ENCODE measurements at regions not wholly inside any gene's neighbourhood (a gene's known extent, or its start where the extent isn't known, plus 50 kb on each side); places are given as distances from the start of the nearest gene placed in this dataset.
"Not testable (repeated sequence)": the region's sequence is repeated elsewhere in the genome, so short reads cannot be mapped to it uniquely, and the experiment has no call there.

DNA sequence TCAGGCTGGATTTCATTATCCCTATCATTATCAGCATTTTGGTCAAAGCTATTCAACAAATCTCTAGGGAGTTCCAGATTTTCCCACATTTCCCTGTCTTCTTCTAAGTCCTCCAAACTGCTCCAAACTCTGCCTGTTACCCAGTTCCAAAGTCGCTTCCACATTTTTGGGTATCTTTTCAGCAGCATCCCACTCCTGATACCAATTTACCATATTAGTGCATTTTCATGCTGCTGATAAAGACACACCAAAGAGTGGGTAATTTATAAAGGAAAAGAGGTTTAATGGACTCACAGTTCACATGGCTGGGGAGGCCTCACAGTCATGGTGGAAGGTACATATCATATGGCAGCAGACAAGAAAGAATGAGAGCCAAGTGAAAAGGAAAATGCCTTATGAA is 132.8 kb upstream of the SLC7A11 start:
- no peak for ATAC-seq
- intact Hi-C loops (cut with DNase I, micrococcal nuclease): no loop called here
- DNase-seq: no peak

DNA sequence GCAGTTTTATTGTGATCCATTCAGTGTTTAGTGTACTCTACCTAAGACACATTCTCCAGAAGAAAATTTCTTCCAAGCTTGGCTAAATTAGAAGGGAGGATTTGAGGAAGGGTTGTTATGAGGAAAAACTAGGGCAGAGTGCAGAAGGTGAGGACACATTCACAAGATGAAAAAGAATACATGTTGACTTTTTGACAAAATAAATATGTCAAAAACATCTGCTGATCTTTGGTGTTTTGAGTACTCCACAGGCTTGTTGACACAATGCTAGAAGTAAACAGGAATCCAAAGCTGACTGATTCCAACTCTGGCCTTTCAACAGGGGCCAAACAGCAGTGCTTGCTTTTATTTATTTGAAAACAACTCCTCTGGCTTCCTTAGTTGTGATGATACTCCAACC is 125.8 kb upstream of the SLC7A11 start:
- intact Hi-C loops (cut with DNase I, micrococcal nuclease): no loop called here
- ATAC-seq (no peak), DNase-seq (no peak)

DNA sequence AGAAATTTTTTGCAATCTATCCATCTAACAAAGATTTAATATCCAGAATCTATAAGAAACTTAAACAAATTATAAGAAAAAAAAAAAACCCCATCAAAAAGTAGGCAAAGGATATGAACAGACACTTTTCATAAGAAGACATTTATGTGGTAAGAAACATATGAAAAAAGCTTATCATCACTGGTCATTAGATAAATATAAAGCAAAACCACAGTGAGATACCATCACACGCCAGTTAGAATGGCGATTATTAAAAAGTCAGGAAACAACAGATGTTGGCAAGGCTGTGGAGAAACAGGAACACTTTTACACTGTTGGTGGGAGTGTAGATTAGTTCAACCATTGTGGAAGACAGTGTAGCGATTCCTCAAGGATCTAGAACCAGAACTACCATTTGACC is 110.3 kb upstream of the SLC7A11 start:
- intact Hi-C loops (cut with DNase I, micrococcal nuclease); DNase-seq; ATAC-seq: not testable (repeated sequence)

DNA sequence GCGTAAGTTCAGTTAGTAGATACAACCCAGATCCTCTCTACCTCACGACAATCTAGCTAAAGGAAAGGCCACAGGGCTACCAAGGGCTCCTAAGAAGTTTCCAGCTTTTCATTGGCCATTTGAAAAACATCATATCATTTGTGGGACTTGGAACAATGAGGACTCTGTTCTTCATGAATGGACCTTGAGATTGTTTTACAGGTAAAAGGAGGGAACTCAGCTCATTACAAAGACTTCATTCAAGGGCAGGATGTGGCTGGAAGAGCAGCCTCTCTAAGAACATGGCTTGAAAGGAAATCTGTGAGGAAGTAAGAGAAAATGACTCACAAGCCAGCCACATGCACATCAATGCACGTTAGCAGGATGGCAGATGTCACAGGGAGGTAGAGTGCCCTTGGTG is 105.9 kb upstream of the SLC7A11 start:
- ATAC-seq (peak; percentile 79), DNase-seq (no peak)
- intact Hi-C loops (cut with DNase I, micrococcal nuclease): no loop called here

DNA sequence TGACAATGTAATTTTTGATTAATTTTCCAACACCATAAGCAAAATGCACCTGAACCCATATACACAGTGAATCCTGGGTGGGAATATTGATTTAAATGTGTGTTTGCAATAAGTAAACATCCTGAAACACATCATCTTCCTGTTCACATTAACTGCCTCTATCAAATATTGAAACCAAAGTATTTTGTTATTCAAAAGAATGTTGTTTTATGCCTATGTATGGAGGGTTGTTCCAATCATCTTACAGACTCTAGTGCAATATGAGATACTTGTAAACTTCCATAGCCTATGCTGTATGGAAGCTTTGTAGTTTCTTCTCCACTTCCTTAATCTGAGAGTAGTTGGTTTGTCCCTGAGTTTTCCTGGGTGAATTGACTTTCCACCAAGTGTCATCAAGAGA is 105.4 kb upstream of the SLC7A11 start:
- intact Hi-C loops (cut with DNase I, micrococcal nuclease): no loop called here
- ATAC-seq (peak; percentile 45), DNase-seq (no peak)

DNA sequence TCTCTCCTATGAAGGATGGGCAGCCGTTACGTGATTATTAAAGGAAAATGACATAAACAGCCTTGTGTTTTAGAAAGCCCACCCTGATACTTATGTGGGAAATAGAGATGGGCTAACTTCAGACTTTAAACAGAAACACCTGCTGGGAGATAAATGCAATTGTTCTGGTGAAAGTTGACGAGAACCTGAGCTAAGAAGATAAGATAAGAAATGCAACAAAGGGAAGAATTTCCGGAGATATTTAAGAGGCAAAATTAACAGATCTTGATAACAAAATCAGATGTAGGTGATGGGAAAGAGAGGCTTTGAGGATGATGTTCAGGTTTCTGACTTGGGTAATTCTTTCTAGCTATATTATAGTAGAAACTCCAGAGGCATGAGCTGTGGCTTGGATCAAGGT is 102.7 kb upstream of the SLC7A11 start:
- ATAC-seq (no peak), DNase-seq (no peak)
- intact Hi-C loops (cut with DNase I, micrococcal nuclease): no loop called here

DNA sequence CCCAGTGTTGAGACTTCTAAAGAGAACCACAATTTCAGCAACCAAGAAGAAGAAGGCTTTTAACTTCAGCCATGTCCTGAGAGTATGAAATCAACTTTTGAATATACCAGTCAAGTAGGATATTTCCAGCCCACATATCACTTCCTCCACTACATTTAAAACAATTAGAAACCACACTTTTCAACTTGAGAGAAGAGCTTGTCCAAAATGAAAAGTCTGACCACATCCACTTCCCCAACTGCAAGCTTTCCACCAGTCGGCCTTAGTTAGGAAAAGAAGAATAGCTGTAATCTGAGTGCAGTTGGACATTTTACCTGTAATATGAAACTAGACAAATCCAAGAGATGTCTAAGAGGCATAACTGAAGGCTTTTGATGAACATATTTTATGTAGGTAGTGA is 101.9 kb upstream of the SLC7A11 start:
- intact Hi-C loops (cut with DNase I, micrococcal nuclease): no loop called here

DNA sequence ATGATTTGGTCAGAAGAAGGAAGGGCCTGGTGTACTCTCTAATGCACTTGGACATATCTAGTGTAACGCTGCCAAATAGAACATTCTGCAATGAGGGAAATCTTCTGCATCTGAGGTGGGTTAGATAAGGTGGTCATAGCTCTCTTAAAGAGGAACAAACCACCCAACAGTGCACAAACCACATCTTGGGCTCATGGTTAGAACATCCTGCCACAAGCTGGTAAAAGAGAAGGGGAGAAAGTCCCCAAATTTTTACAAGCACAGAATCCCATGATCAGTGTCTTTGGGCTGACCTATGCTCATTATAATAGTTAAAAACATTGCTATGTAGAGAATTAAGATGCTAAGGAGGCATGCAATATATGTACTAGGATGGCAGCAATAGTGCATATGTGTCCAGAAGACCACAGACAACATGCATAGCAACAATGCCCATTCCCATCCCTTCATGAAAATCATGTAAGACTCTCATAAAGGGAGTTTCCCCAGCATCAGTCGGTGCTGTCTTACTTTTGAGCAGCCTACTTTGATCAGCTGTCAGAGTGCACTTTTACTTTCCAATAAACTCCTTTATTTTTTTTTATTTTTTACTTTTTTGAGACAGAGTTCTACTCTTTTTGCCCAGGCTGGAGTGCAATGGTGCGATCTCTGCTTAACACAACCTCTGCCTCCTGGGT is 99.7 kb upstream of the SLC7A11 start:
- intact Hi-C loops (cut with DNase I, micrococcal nuclease): no loop called here
- DNase-seq (no peak), ATAC-seq (no peak)

More for the DNA sequence above, 101.9 kb upstream of the SLC7A11 start:
- ATAC-seq (no peak), DNase-seq (no peak)

DNA sequence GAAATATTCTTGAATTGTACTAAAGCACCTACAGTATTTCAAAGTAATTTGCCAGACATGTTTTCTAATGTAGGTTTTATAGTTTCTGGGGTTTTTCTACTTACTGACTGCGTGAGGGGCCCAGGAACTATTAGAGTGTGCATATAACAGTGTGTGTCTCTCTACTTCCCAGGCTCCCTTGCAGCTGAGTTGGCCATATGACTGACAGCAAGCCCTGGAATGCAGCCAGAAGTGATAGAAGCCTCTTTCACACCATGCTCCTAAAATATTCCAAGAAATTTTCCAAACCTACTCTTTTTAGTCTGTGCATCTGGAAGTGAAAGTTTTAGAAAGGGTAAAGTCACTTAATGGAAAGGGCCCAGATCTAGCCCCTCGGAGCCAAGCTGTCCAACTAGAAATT is 96.7 kb upstream of the SLC7A11 start:
- ATAC-seq (no peak), DNase-seq (no peak)
- intact Hi-C loops (cut with DNase I, micrococcal nuclease): no loop called here

DNA sequence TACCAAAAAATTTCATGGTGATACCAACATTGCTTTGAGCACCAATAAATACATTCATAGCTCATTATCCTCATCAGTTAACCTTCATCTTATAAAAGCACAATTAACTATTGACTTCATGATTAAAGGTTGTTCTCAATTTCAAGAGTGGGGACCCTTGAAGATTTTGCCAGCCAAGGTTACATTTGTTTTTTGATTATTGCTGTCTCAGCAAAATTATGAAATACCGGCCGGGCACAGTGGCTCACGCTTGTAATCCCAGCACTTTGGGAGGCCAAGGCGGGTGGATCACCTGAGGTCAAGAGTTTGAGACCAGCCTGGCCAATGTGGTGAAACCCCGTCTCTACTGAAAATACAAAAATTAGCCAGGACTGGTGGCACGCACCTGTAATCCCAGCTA is 96.1 kb upstream of the SLC7A11 start:
- intact Hi-C loops (cut with DNase I, micrococcal nuclease); DNase-seq; ATAC-seq: not testable (repeated sequence)

DNA sequence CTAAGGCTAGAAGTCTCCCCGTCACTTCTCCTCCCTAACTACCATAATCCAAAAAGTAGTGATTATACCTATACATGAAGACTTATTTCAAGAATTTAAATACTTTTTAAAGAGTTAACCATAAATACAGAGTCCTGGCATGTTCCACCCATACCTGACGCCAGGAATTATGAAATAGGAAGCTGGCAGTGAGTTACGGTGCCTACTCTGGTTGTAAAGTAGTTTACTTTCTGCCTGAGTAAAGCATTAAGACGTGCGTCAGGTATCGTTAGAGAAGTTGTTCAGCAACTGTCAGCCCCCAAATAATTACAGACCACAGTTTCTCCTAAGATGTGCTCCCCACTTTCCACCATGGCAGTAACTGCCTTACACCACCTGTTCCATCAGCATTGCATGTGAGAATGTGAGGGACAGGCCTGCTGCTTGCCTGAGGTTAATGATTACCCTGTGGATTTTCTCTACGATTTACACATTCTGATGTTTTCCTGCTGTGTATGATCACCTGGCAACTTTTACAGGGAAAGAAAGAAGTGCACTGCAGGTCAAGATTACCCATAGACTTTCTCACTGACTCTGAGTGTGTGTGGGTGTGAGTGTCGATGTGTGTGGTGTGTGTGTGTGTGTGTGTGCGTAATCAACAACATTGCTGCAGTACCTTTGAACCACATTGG is 92.3 kb upstream of the SLC7A11 start:
- DNase-seq (peak; percentile 21 to 42), ATAC-seq (peak; percentile 94)
- intact Hi-C loops (cut with DNase I, micrococcal nuclease): no loop called here

DNA sequence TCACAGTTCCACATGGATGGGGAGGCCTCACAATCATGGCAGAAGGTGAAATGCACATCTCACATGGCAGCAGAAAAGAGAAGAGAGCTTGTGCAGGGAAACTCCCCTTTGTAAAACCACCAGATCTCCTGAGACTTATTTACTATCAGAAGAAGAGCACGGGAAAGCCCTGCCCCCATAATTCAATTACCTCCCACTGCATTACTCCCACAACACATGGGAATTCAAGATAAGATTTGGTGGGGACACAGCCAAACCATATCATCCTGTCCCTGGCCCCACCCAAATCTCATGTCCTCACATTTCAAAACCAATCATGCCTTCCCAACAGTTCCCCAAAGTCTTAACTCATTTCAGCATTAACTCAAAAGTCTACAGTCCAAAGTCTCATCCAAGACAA is 90.3 kb upstream of the SLC7A11 start:
- ATAC-seq; DNase-seq; intact Hi-C loops (cut with DNase I, micrococcal nuclease): not testable (repeated sequence)

DNA sequence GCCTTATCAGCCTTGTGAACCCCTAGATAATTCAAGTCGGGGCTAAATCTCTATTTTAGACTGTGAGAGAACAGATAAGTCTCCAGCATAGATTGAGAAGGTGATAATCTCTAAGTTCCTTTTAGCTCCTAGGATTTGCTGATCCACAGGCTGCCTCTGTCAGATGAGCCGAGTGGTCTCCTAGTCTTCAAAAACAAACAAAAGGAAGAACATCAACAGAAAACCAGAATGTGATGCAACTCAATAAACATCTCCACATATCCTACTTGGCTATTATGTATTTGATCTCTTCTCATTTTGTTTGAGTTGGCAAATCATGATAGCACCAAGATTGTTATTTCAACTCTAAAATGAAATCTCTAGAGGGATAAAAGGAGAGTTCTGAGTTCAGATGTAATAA is 88.4 kb upstream of the SLC7A11 start:
- ATAC-seq: no peak
- intact Hi-C loops (cut with DNase I, micrococcal nuclease): no loop called here
- no peak for DNase-seq

DNA sequence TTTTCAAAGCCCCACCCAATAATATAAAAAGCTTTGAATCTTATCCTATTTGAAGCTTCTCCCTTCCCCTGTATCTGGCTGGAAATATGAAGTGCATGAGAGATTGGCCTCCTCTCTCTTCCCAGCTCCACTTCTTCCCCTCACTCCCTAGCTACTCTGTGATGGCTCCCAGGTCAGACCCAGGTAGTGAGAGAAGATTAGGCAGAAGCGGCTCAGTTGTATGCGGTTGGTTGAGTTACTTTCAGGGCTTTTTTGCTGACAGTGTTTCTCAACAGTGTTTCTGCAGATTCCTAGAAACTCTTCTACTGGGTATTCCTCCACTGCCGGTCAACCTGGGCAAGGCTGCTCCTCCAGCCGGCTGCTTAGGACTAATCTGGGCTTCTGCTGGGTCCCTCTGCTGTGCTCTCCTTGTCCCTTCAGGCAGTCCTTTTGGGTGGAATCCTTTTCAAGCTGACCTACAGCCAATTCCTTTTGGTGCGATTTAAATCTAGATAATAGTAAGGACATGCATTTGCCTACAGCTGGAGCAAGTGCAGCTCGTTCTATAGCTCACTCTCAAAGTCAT is 87.4 kb upstream of the SLC7A11 start:
- intact Hi-C loops (cut with DNase I, micrococcal nuclease): no loop called here
- ATAC-seq (no peak), DNase-seq (no peak)

DNA sequence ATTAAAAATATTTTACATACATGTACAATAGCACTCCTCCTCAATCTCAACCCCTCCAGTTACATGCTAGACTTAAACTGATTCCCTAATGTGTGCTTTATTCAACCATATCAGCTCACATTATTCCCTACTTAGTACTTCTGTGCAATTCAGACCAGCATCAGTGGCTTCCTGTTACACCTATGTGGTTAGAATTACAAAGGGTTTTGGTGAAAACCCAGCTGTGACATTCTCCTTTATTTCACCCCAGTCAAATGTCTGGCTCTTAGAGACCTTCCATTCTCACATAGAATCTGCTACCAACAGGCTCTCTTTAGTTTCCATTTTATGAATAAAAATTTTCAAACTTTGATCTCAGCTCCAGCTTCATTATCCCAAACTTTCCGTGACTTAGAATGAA is 85.2 kb upstream of the SLC7A11 start:
- intact Hi-C loops (cut with DNase I, micrococcal nuclease): no loop called here
- DNase-seq (no peak), ATAC-seq (no peak)

DNA sequence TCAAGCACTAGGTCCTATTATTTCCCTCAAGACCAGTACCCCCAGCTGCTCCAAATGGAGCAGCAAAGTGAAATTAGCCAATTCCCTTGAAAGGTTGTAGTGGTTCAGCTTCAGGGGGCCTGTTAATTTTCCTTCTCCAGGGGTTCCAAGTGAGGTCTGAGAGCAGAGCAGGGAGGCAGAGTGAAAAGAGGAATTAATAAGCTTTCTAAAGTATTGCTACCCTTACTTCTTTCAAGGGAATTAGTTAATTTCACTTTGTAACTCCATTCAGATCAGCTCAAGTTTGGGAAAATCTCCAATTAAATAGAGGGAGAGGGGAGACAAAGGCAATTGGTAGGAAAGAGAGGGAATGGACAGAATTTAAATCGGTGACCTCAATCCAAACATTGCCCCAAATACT is 78.7 kb upstream of the SLC7A11 start:
- DNase-seq (no peak), ATAC-seq (no peak)
- intact Hi-C loops (cut with DNase I, micrococcal nuclease): no loop called here

DNA sequence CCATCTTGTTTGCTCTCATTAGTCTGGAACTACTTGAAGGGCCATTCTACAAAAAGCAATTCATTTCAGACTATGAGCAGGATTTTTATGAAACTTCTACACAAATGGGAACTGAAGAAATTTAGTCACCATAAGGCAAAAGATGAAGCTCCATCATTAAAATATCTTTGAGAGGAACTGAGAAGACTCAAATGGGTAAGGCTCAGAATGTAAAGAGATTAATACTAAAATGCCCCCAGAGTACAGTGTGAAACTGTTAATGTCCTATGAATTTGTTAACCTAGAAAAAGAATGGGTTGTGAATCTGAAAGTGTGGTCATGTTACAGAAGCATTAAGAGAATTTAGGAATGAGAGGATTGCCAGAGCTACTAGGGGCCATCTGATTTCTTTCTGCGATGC is 77.9 kb upstream of the SLC7A11 start:
- no peak for DNase-seq
- intact Hi-C loops (cut with DNase I, micrococcal nuclease): no loop called here
- ATAC-seq: no peak

DNA sequence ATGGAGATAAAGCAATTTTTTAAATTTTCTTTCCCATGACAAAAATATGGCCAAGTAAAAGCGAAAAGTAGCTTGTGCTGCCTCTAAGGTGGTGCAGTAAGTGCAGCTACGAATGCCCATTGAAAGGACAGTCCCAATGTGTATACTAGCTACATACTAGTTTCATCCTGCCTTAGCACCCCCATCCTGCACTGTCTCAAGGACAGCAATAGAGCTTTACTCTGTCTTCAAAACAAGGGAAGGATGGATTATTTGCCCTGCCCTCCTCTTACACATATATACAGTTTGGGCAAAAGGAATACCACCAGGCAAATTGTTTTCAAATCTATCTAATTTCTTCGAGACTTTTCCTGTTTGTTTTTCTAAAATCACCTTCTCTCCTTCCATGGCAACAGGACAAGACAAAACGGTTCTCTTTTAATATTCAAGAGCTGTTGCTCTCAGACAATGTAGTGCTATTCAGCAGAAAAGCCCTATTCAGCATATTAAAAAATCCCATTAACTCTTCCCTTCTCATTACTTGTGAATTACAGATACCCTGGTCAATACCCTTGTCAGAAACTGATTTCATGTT is 75.1 kb upstream of the SLC7A11 start:
- no peak for ATAC-seq

DNA sequence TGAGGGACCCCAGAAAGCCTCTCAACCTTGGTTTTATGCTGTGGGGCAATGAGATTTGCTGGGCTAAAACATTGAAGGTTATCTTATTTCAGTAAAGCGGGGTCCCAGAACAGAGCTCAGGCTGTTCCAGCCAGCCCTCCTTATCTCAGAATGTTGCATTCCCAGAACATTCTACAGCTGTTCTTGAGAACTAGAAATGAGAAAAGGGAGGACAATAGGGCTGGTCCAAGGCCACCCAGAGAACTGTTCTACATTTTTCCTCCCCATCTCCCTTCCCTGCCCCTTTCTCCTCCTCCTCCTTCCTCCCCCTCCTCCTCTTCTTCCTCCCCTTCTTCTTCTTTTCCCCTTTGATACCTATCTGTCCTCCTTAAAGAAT is 70.4 kb upstream of the SLC7A11 start:
- ATAC-seq (no peak), DNase-seq (no peak)
- intact Hi-C loops (cut with DNase I, micrococcal nuclease): no loop called here

More for the DNA sequence above, 75.1 kb upstream of the SLC7A11 start:
- DNase-seq: no peak
- intact Hi-C loops (cut with DNase I, micrococcal nuclease): no loop called here

DNA sequence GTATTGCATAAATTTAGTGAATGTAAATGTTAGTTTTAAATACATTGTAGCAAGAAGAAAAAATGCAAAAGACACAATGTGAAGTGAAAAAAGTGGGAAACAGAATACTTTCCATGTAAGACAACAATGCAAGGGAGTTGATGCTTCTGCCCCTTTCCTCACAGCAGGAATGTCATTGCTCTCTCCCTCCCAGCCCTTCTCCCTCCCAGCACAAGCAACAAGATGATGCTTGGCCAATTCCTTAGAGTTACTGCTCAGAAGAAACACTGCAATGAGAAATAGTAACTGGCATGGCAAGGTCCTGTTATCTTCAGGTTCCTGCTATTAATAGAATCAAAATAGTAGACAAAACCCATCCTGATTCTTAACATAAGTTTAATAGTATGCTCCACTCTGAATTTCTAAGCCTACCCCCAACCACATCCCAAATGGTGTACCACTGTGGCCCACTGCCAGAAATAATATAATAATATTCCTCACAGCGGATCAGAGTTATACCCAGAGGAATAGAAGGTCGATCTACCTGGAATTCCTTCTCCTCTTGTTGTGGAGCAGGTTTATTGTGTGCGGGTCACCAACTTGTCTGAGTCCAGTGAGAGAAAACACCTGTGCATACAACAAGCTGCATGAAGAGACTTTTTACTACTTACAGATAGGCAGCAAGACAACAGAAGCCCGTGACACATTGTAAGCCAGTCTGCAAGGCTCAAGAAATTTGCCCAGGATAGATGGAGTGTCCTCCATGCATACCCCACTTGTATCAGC is 69.8 kb upstream of the SLC7A11 start:
- DNase-seq: no peak
- no peak for ATAC-seq
- intact Hi-C loops (cut with DNase I, micrococcal nuclease): no loop called here

Data from left colon (tissue), 2 donors.